Tibial nerve (tissue), 4 donors: ENCODE measurements at regions not wholly inside any gene's neighbourhood (a gene's known extent, or its start where the extent isn't known, plus 50 kb on each side); places are given as distances from the start of the nearest gene placed in this dataset.
"Not testable (repeated sequence)": the region's sequence is repeated elsewhere in the genome, so short reads cannot be mapped to it uniquely, and the experiment has no call there.

Experiments
- DNase-seq, 2 donors: peaks; one replicate each; pipeline ENCODE4 v3.0.0-alpha.2; 2019; ENCODE audit warnings: low spot score in 2 of 2
- H3K27ac ChIP-seq, 4 donors: fragments of 200-600 bp; sonication (generic) in 3 of 4; one replicate each; pipeline ENCODE4 v1.5.1; 2017 to 2019; ENCODE audit warnings: mild to moderate bottlenecking in 1 of 4
- H3K27me3 ChIP-seq, 2 donors: fragments of 200-600 bp; sonication (generic) in 1 of 2; one replicate each; pipeline versions ENCODE4 v1.5.1 to v1.6.0; 2017 to 2019
- H3K36me3 ChIP-seq, 3 donors: fragments of 200-600 bp; sonication (generic); one replicate each; pipeline ENCODE4 v1.5.1; 2018 to 2019
- H3K4me1 ChIP-seq, 4 donors: fragments of 200-600 bp; sonication (generic) in 3 of 4; one replicate each; pipeline ENCODE4 v1.5.1; 2017 to 2019
- H3K4me3 ChIP-seq, 4 donors: fragments of 200-600 bp; sonication (generic) in 3 of 4; one replicate each; pipeline ENCODE4 v1.5.1; 2017 to 2019; ENCODE audit warnings: mild to moderate bottlenecking in 1 of 4, moderate library complexity in 1 of 4
- H3K9me3 ChIP-seq, 4 donors: fragments of 200-600 bp; sonication (generic) in 3 of 4; one replicate each; pipeline ENCODE4 v1.5.1; 2017 to 2019
- CTCF ChIP-seq, 5 experiments: fragments of 200-600 bp in 3 of 5; fragments of 450-650 bp in 2 of 5; sonication (generic) in 3 of 5; IDR thresholded peaks; one replicate each; pipeline ENCODE4 v1.5.1; 2016 to 2019; ENCODE audit warnings: antibody characterized with exemption in 5 of 5, mild to moderate bottlenecking in 3 of 5, moderate library complexity in 2 of 5
- EP300 ChIP-seq, 2 donors: sonication (generic); formaldehyde crosslinking; IDR thresholded peaks; one replicate each; pipeline ENCODE4 v1.6.1; 2017; ENCODE audit warnings: antibody characterized with exemption in 2 of 2, mild to moderate bottlenecking in 1 of 2
- POLR2A ChIP-seq, 2 donors: fragments of 450-650 bp; IDR thresholded peaks; one replicate each; pipeline ENCODE4 v1.6.1; 2017; ENCODE audit warnings: antibody characterized with exemption in 2 of 2, mild to moderate bottlenecking in 2 of 2, moderate library complexity in 2 of 2
- WGBS, 2 donors: methylation state at CpG; one replicate each; pipeline ENCODE4 v1.1.5; 2018; 5-methylcytosine and 5-hydroxymethylcytosine counted together

DNA sequence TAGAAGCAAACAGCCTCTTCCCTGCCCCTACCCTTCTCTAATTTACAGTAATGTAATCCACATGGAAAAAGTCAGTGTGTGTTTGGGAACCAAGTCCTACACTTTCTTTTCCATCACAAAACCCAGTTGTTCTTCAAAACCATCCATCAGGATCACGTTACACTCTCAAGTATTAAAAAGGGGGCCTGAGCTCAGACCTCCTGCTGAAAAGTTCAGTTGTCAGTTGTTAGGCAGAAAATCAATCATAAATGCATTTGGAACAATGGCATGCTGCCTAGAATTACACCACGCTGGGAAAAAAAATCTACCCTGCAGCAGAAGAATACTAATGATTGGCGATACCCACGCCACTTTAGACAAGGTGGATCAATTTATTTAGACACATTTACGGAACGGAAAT is 236.5 kb downstream of the PARM1 start:
- Histone ChIP-seq H3K27me3 (no peaks in the 10 kb centered on the region), H3K9me3 (peaks cover 0 to 5% (median 0%) of the 10 kb centered on the region in 4 donors), H3K36me3 (no peaks in the 10 kb centered on the region), H3K4me3 (no peak overlapping the region), H3K27ac (no peak overlapping the region), H3K4me1 (no peaks in the 10 kb centered on the region)
- TF ChIP-seq CTCF (IDR thresholded peaks at IDR 0.05), result no peak
- TF ChIP-seq EP300 (IDR thresholded peaks at IDR 0.05), result no peak
- no peak for TF ChIP-seq POLR2A (IDR thresholded peaks at IDR 0.05)
- WGBS, 2 donors, result 48 to 51% methylated on average over 6 of the region's 6 CpGs
- no peak for DNase-seq

- no peak overlapping the region for H3K4me3 ChIP-seq
- no peaks in the 10 kb centered on the region for H3K27me3 ChIP-seq
- H3K27ac ChIP-seq, result no peak overlapping the region
- H3K36me3 ChIP-seq, result no peaks in the 10 kb centered on the region
- no peaks in the 10 kb centered on the region for H3K4me1 ChIP-seq
- 54 to 64% methylated on average over 2 of the region's 2 CpGs for WGBS, 2 donors
- H3K9me3 ChIP-seq, result peaks cover 0 to 5% (median 0%) of the 10 kb centered on the region in 4 donors
- TF ChIP-seq EP300 (IDR thresholded peaks at IDR 0.05), result no peak
- no peak for TF ChIP-seq CTCF (IDR thresholded peaks at IDR 0.05)
- no peak for TF ChIP-seq POLR2A (IDR thresholded peaks at IDR 0.05)
- no peak for DNase-seq
Measured at GRCh38 chr4:75169020-75169419, 236.1 kb downstream of the PARM1 start.

- Histone ChIP-seq H3K27me3 (no peaks in the 10 kb centered on the region), H3K9me3 (peaks cover 0 to 5% (median 0%) of the 10 kb centered on the region in 4 donors), H3K4me1 (no peaks in the 10 kb centered on the region), H3K27ac (no peak overlapping the region), H3K36me3 (no peaks in the 10 kb centered on the region), H3K4me3 (no peak overlapping the region)
- DNase-seq, result no peak
- TF ChIP-seq CTCF (IDR thresholded peaks at IDR 0.05), result no peak
Measured at GRCh38 chr4:75168548-75168947, 235.6 kb downstream of the PARM1 start.

- not testable (repeated sequence) for H3K4me1 ChIP-seq, H3K36me3 ChIP-seq, H3K27me3 ChIP-seq, H3K9me3 ChIP-seq, H3K4me3 ChIP-seq, DNase-seq, H3K27ac ChIP-seq
- WGBS, 2 donors, result 50 to 91% methylated on average over 2 of the region's 2 CpGs
Measured at GRCh38 chr4:75165100-75165499, 232.2 kb downstream of the PARM1 start.

DNA sequence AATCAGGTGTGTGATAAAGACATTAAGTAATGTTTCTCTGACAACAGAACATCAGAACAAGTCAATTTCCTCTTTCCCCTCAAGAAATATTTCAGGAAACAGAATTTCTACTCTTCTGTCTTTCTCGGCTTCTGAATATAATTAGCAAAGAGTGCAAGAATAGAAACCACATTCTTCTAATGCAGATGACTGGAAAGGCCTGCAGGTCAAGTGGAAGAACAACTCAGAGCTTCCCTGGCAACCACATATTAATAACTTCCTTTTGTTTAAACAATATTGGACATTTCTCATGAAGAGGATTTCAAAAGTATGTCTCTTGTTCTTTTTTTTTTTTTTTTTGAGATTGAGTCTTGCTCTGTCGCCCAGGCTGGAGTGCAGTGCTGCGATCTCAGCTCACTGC is 225.5 kb downstream of the PARM1 start:
- no peak overlapping the region for H3K4me3 ChIP-seq
- TF ChIP-seq EP300 (IDR thresholded peaks at IDR 0.05), result no peak
- no peak for TF ChIP-seq CTCF (IDR thresholded peaks at IDR 0.05)
- TF ChIP-seq POLR2A (IDR thresholded peaks at IDR 0.05), result no peak
- 52 to 66% methylated on average over 3 of the region's 3 CpGs for WGBS, 2 donors

DNA sequence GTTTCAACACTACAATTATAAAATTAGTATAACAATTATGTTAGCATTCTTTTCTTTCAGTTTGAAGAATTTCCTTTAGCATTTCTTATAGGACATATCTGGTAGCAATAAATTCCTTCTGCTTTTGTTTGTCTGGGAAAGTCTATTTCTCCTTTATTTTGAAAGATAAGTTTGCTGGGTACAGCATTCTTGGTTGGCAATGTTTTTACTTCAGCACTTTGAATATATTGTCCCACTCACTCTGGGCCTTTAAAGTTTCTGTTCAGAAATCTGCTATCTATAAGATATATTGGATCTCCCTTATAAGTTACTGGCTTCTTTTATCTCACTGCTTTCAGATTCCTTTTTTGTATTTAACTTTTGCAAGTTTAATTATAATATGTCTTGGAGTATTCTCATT is 222.1 kb downstream of the PARM1 start:
- H3K9me3 ChIP-seq, result peaks cover 0 to 16% (median 0%) of the 10 kb centered on the region in 4 donors
- no peak overlapping the region for H3K4me3 ChIP-seq
- no peaks in the 10 kb centered on the region for H3K4me1 ChIP-seq
- DNase-seq, result no peak
- no peaks in the 10 kb centered on the region for H3K36me3 ChIP-seq
- TF ChIP-seq POLR2A (IDR thresholded peaks at IDR 0.05) (no peak), CTCF (IDR thresholded peaks at IDR 0.05) (no peak), EP300 (IDR thresholded peaks at IDR 0.05) (no peak)
- no peaks in the 10 kb centered on the region for H3K27me3 ChIP-seq
- no peak overlapping the region for H3K27ac ChIP-seq

More for the DNA sequence above, 225.5 kb downstream of the PARM1 start:
- Histone ChIP-seq H3K27me3 (no peaks in the 10 kb centered on the region), H3K36me3 (no peaks in the 10 kb centered on the region), H3K4me1 (no peaks in the 10 kb centered on the region), H3K9me3 (peaks cover 0 to 16% (median 0%) of the 10 kb centered on the region in 4 donors), H3K27ac (no peak overlapping the region)
- DNase-seq, result no peak
